Aorta (tissue), 5 donors: ENCODE measurements at regions not wholly inside any gene's neighbourhood (a gene's known extent, or its start where the extent isn't known, plus 50 kb on each side); places are given as distances from the start of the nearest gene placed in this dataset.
"Not testable (repeated sequence)": the region's sequence is repeated elsewhere in the genome, so short reads cannot be mapped to it uniquely, and the experiment has no call there.

Experiments used
- ATAC-seq: fragments of 200-7000 bp; cut with Tn5 transposase; one replicate; pipeline ENCODE4 v1.9.1; 2022; ENCODE audit warnings: moderate library complexity; ENCODE audit not compliant: low FRiP score
- DNase-seq, 2 donors: peaks; one replicate each; pipeline ENCODE4 v3.0.0-alpha.2; 2020
- H3K27ac ChIP-seq, 2 donors: one replicate each; pipeline ENCODE4 v1.5.1; 2013; ENCODE audit warnings: low read length in 2 of 2, mild to moderate bottlenecking in 2 of 2, moderate library complexity in 2 of 2, control low read depth in 1 of 2, inconsistent platforms in 1 of 2, low read depth in 1 of 2
- H3K27me3 ChIP-seq, 2 donors: one replicate each; pipeline ENCODE4 v1.6.1; 2013; ENCODE audit warnings: control low read depth in 1 of 2, low read length in 1 of 2, mild to moderate bottlenecking in 1 of 2, moderate library complexity in 1 of 2; ENCODE audit not compliant: insufficient read depth in 2 of 2, control insufficient read depth in 1 of 2
- H3K36me3 ChIP-seq, 2 donors: one replicate each; pipeline ENCODE4 v1.6.1; 2013; ENCODE audit warnings: control low read depth in 1 of 2, low read length in 1 of 2, mild to moderate bottlenecking in 1 of 2; ENCODE audit not compliant: insufficient read depth in 2 of 2, control insufficient read depth in 1 of 2
- H3K4me1 ChIP-seq, 2 donors: one replicate each; pipeline ENCODE4 v1.6.1; 2013; ENCODE audit warnings: low read length in 2 of 2, control low read depth in 1 of 2, mild to moderate bottlenecking in 1 of 2, moderate library complexity in 1 of 2; ENCODE audit not compliant: insufficient read depth in 2 of 2, control insufficient read depth in 1 of 2
- H3K4me3 ChIP-seq, 2 donors: one replicate each; pipeline ENCODE4 v1.5.1; 2013; ENCODE audit warnings: low read length in 2 of 2, control low read depth in 1 of 2, mild to moderate bottlenecking in 1 of 2
- H3K9me3 ChIP-seq: one replicate; pipeline ENCODE4 v1.6.1; 2013; ENCODE audit warnings: mild to moderate bottlenecking, low read length; ENCODE audit not compliant: control insufficient read depth
- whole genome bisulfite sequencing, 2 donors: extraction: QIAGEN DNeasy Blood & Tissue Kit; methylation state at CpG; one replicate each; pipeline ENCODE4 v1.1.7; 2013; 5-methylcytosine and 5-hydroxymethylcytosine counted together
- intact Hi-C, 2 donors: fragments of 100-400 bp; cut with DNase I; formaldehyde crosslinking; loops; one replicate each; pipeline versions ENCODE4 v1.14.2 to v1.15.0; 2022
- donor health status: healthy with polysubstance abuse.
- donor health status: Bipolar disorder and iron deficiency.
- donor health status: DM: no; HTN: no; CAD: no.
- donor health status: DM: no; HTN: no; CAD: no.
- donor health status: DM: yes; HTN: yes; CAD: no.

DNA sequence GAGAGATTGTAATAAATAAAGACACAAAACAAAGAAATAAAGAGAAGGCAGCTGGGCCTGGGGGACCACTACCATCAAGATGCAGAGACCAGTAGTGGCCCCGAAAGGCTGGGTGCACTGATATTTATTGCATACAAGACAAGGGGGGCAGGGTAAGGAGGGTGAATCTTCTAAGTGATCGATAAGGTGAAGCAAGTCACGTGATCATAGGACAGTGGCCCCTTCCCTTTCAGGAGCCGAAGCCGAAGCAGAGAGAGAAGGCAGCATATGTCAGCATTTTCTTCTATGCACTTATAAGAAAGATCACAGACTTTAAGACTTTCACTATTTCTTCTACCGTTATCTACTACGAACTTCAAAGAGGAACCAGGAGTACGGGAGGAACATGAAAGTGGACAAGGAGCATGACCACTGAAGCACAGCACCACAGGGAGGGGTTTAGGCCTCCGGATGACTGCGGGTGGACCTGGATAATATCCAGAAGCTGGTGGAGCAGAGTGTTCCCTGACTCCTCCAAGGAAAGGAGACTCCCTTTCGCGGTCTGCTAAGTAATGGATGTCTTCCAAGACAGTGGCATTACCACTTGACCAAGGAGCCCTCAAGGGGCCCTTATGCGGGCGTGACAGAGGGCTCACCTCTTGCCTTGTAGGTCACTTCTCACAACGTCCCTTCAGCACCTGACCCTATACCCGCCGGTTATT is 126.4 kb downstream of the RBM46 start:
- H3K4me3 ChIP-seq, ATAC-seq, H3K36me3 ChIP-seq, H3K27ac ChIP-seq, H3K27me3 ChIP-seq, H3K9me3 ChIP-seq, H3K4me1 ChIP-seq, intact Hi-C loops, DNase-seq: not testable (repeated sequence)
- WGBS, 2 donors: 89 to 90% methylated on average over 17 of the region's 17 CpGs

DNA sequence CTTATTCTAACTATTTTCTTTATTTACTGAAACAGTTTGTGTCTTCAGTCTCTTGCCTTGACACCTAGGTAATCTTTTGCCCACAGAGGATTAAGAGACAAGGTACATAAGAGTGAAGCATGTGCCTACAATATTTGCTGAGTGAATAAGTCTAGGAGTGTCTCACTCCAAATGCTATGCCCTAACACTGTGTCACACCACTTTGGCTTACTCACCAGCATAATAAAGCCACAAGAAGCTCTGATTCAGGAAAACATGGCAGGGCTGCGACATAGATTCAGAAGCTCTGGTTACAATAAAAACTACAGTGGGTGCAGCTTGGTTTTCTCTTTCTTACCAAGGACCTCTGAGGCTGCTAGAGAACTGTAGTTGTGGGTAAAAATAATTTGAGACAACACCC is 127.1 kb downstream of the RBM46 start:
- Histone ChIP-seq H3K9me3 (peaks cover 2% of the 10 kb centered on the region), H3K36me3 (no peaks in the 10 kb centered on the region), H3K27me3 (peaks cover 0 to 3% of the 10 kb centered on the region in 2 donors), H3K27ac (no peak overlapping the region), H3K4me3 (no peak overlapping the region), H3K4me1 (no peaks in the 10 kb centered on the region)
- 94 to 95% methylated on average over 1 of the region's 1 CpG for WGBS, 2 donors
- no peak for DNase-seq
- ATAC-seq: no peak
- intact Hi-C loops: no loop called here

DNA sequence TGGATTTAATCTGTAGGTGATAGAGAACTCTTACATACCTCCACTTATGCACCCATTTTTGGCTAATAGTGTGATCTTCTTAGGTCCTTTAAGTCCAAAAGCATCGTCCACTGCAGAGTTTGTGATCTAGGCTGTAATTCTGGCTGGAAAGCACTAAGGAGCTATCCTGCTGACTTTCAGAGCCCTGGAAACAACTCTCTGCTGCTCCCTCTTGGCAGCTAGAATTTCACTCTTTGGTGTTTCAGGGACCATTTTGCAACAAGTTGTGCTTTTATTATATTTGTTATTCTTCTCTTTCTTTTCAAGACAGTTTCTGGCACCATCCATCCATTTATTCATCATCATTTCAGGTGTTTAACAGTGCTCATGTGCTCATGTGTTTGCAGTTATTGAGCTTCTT is 130.0 kb downstream of the RBM46 start:
- Histone ChIP-seq H3K4me3 (no peak overlapping the region), H3K36me3 (no peaks in the 10 kb centered on the region), H3K4me1 (no peaks in the 10 kb centered on the region), H3K27me3 (peaks cover 0 to 3% of the 10 kb centered on the region in 2 donors), H3K27ac (no peak overlapping the region), H3K9me3 (peaks cover 2% of the 10 kb centered on the region)
- intact Hi-C loops: no loop called here
- ATAC-seq: no peak
- 24 to 39% methylated on average over 1 of the region's 1 CpG for WGBS, 2 donors
- no peak for DNase-seq

DNA sequence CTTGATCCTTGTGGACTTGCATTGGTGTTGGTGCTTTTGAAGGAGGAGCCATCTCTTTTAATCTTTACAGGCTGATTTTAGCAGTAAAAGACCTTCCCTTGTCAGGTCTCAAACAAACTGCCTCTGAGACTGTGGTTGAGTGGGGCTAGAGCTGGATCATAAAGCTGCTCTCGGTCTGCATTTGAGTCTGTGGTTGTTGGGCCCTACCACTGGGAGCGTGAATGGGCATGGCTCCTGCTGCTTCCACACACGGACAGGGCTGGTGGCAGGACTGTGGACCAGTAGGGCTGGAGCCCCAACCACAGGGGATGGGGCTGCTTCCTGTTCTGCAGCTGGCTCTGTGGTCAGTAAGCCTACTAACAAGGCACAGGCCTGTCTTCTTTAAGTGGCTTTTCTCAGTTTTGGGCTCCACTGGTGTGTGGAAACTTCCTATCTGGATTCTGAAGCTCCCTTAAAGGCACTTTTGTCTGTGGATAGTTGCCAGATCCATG is 130.6 kb downstream of the RBM46 start:
- Histone ChIP-seq H3K4me1 (no peaks in the 10 kb centered on the region), H3K27me3 (peaks cover 0 to 3% of the 10 kb centered on the region in 2 donors), H3K36me3 (no peaks in the 10 kb centered on the region), H3K27ac (no peak overlapping the region), H3K4me3 (no peak overlapping the region), H3K9me3 (peaks cover 2% of the 10 kb centered on the region)
- intact Hi-C loops: no loop called here
- 57 to 60% methylated on average over 3 of the region's 3 CpGs for WGBS, 2 donors
- ATAC-seq: no peak
- no peak for DNase-seq

DNA sequence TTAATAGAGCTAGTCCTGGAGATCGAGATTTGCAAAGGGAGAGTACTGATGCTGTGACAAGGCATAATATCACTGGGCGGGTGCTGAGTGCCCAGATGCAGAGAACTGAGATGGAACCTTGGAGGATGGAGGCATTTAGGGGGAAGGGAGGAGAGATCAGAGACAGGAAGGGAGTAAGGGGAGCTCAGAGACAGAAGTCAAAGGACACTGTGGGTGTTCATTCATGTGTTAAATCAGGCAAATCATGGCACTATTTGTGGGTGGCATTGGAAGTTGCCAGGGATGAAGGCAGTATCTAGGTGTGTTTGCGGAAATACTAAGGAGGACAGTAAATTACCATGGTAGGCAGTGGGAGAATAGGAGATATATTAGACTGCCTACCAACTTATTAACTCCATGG is 135.0 kb downstream of the RBM46 start:
- H3K4me1 ChIP-seq: no peaks in the 10 kb centered on the region
- no peaks in the 10 kb centered on the region for H3K27me3 ChIP-seq
- ATAC-seq: no peak
- no peak for DNase-seq
- no peak overlapping the region for H3K27ac ChIP-seq
- no peak overlapping the region for H3K4me3 ChIP-seq
- intact Hi-C loops: no loop called here
- WGBS, 2 donors: 80 to 84% methylated on average over 3 of the region's 3 CpGs
- H3K9me3 ChIP-seq: peaks cover 2% of the 10 kb centered on the region
- H3K36me3 ChIP-seq: no peaks in the 10 kb centered on the region

DNA sequence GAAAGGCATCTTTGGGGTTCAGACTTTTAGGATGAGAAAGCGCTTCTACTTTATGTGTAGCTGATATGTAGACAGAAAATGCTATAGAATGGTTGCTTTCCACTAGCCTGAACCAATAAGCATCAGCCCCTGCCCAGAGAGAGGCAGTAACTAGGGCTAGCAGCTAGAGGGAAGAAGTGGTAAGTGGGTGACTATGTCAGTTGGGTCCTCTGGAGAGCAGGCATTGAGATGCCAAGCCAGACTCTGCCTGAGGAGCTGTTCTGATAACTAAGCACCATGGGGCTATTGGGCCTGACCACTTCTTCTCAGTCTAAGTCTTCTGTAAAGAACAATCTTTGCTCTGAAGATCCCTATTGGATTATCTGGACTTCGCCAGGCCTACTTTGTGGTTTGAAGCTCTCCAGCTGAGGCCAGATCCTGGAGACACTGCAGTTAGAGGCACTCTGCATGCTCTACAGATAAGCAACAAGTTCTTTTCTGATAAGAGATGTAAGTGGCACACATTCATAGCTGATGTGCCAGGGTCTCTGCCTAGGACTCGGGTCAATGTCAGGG is 146.1 kb downstream of the RBM46 start:
- WGBS, 2 donors: 88 to 92% methylated on average over 3 of the region's 3 CpGs
- ATAC-seq (no peak), DNase-seq (no peak)
- Histone ChIP-seq H3K27me3 (no peaks in the 10 kb centered on the region), H3K4me3 (no peak overlapping the region), H3K4me1 (no peaks in the 10 kb centered on the region), H3K9me3 (peaks cover 3% of the 10 kb centered on the region), H3K36me3 (no peaks in the 10 kb centered on the region), H3K27ac (no peak overlapping the region)
- intact Hi-C loops: no loop called here

DNA sequence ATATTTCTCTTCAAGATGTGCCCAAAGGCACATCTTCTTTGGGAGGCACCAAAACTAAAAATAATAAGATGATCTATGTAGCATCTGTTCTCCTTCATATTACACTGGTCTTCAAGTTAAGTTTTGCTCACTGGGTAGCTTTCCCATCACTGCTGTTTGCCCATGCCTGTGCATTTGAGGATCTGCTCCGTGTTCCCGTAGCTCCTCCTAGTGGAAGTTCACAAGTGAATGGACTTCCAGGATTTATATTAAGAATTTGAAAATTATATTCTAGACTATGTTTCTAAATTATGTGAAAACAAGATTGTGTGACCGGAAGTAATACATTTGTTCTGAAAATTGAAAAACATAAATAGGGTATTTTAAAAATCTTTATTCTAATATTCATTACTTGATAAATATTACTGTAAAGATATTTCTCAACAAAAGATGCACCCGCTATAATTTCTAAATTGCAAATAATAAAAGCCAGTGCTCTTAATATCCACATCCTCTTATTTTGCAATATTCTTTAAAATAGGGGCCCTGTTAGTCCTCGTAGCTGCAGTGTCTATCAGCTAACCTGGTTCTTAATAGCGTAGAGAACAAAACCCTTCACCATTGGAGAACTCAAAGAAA is 147.7 kb downstream of the RBM46 start:
- peaks cover 3% of the 10 kb centered on the region for H3K9me3 ChIP-seq
- ATAC-seq (no peak), DNase-seq (no peak)
- no peaks in the 10 kb centered on the region for H3K36me3 ChIP-seq
- intact Hi-C loops: no loop called here
- 50 to 57% methylated on average over 6 of the region's 6 CpGs for WGBS, 2 donors
- H3K4me3 ChIP-seq: no peak overlapping the region
- no peaks in the 10 kb centered on the region for H3K27me3 ChIP-seq
- H3K27ac ChIP-seq: no peak overlapping the region
- no peaks in the 10 kb centered on the region for H3K4me1 ChIP-seq

DNA sequence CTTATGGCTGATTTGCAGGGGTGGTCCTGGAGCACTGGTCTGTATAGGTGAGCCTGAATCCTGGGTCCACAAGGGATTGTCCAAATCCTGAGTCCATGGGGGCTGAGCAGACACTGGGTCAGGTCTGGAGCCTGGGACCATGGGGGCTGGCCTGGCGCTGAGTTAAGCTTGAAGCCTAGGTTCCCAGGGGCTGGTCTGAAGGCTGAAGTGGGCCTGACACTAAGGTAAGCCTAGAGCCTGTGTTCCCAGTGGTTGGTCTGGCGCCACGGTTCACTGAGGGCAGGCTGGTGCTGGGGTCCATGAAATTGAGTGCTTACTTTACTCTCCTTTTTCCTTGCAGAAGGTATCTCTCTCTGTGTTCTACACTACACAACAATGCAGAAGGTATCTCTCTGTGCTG is 155.8 kb downstream of the RBM46 start:
- WGBS, 2 donors: 91% methylated on average over 3 of the region's 3 CpGs
- H3K27me3 ChIP-seq: no peaks in the 10 kb centered on the region
- no peak overlapping the region for H3K4me3 ChIP-seq
- ATAC-seq (no peak), DNase-seq (no peak)
- intact Hi-C loops: no loop called here
- H3K36me3 ChIP-seq: no peaks in the 10 kb centered on the region
- H3K9me3 ChIP-seq: no peaks in the 10 kb centered on the region
- H3K4me1 ChIP-seq: no peaks in the 10 kb centered on the region
- H3K27ac ChIP-seq: no peak overlapping the region

DNA sequence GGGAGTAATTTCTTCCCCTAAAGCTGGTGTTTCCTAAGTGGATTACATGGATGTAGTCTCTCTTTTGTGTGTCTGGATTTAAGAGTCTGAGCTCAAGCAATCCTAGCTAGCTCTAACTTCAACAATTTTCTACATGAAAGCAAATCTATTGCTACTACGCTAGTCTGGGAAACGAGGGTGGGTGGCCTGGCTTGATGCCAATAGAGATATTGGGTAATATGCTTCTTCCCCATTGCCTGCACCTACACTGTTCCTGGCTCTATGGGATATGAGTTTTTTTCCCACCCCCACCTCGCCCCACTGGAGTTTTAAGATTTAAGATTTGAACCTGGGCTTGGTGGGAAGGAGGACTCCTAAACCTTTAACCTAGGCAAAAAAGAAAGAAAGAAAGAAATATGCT is 158.8 kb downstream of the RBM46 start:
- no peaks in the 10 kb centered on the region for H3K36me3 ChIP-seq
- WGBS, 2 donors: 61 to 70% methylated on average over 3 of the region's 3 CpGs
- no peak overlapping the region for H3K4me3 ChIP-seq
- H3K4me1 ChIP-seq: no peaks in the 10 kb centered on the region
- ATAC-seq (no peak), DNase-seq (no peak)
- H3K27me3 ChIP-seq: no peaks in the 10 kb centered on the region
- intact Hi-C loops: no loop called here
- H3K27ac ChIP-seq: no peak overlapping the region
- H3K9me3 ChIP-seq: no peaks in the 10 kb centered on the region
